ENCODE measurements at regions not wholly inside any gene's neighbourhood (a gene's known extent, or its start where the extent isn't known, plus 50 kb on each side); places are given as distances from the start of the nearest gene placed in this dataset.
A peak's percentile ranks its signal among the peaks of the same experiment; 100 is the strongest.

DNA sequence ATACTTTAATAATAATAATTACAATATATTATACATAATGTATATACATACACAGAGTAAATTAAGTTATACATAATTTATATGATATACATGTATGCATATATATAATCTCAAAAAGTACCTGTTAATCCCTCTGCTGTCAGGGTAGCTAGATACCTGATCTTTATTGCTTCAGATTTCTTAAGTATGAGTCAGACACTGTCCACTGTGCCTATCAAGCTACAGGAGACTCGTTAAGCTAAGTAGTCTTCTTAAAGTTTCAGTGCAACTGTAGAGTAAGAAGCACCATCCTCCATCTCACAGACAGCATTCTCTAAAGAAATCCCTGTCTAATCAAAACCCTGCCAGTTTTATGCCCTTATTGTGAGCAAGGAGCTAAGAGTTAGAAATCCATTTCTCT lies 428.7 kb downstream of the RERGL start:
- H3K79me2 ChIP-seq: no peaks in the 10 kb centered on the region
- no peak overlapping the region for H3K27ac ChIP-seq
- H3K4me2 ChIP-seq (ENCODE audit: low read length): no peak overlapping the region
- H3K4me3 ChIP-seq (ENCODE audit: low read depth, low read length): no peak overlapping the region
- TF ChIP-seq, protein P1, sequence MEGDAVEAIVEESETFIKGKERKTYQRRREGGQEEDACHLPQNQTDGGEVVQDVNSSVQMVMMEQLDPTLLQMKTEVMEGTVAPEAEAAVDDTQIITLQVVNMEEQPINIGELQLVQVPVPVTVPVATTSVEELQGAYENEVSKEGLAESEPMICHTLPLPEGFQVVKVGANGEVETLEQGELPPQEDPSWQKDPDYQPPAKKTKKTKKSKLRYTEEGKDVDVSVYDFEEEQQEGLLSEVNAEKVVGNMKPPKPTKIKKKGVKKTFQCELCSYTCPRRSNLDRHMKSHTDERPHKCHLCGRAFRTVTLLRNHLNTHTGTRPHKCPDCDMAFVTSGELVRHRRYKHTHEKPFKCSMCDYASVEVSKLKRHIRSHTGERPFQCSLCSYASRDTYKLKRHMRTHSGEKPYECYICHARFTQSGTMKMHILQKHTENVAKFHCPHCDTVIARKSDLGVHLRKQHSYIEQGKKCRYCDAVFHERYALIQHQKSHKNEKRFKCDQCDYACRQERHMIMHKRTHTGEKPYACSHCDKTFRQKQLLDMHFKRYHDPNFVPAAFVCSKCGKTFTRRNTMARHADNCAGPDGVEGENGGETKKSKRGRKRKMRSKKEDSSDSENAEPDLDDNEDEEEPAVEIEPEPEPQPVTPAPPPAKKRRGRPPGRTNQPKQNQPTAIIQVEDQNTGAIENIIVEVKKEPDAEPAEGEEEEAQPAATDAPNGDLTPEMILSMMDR (IDR thresholded peaks at IDR 0.05): no peak
- H3K9ac ChIP-seq: no peak overlapping the region
- no peaks in the 10 kb centered on the region for H3K36me3 ChIP-seq (ENCODE audit: control insufficient read depth, insufficient read depth, low read length)
- no peaks in the 10 kb centered on the region for H3K27me3 ChIP-seq (ENCODE audit: control insufficient read depth, insufficient read depth, low read length)
- no peaks in the 10 kb centered on the region for H3K4me1 ChIP-seq
- no peak overlapping the region for H2AFZ ChIP-seq
- no peaks in the 10 kb centered on the region for H3K9me3 ChIP-seq (ENCODE audit: control insufficient read depth, low read length)

- no peaks in the 10 kb centered on the region for H3K79me2 ChIP-seq
- H3K9me3 ChIP-seq (ENCODE audit: control insufficient read depth, low read length): no peaks in the 10 kb centered on the region
- TF ChIP-seq, protein P1 (IDR thresholded peaks at IDR 0.05): no peak
- H3K27ac ChIP-seq: no peak overlapping the region
- no peak overlapping the region for H3K4me2 ChIP-seq (ENCODE audit: low read length)
- no peaks in the 10 kb centered on the region for H3K4me1 ChIP-seq
- no peaks in the 10 kb centered on the region for H3K27me3 ChIP-seq (ENCODE audit: control insufficient read depth, insufficient read depth, low read length)
- H3K36me3 ChIP-seq (ENCODE audit: control insufficient read depth, insufficient read depth, low read length): no peaks in the 10 kb centered on the region
- no peak overlapping the region for H3K9ac ChIP-seq
- no peak overlapping the region for H2AFZ ChIP-seq
- H3K4me3 ChIP-seq (ENCODE audit: low read depth, low read length): no peak overlapping the region
These were observed 437.6 kb downstream of the RERGL start for GRCh38 chr12:17652436-17652835.

GRCh38 chr12:17642340-17642650 lies 447.7 kb downstream of the RERGL start:
- H2AFZ ChIP-seq: no peak overlapping the region
- H3K79me2 ChIP-seq: no peaks in the 10 kb centered on the region
- H3K4me3 ChIP-seq (ENCODE audit: low read depth, low read length): no peak overlapping the region
- TF ChIP-seq, protein P1 (IDR thresholded peaks at IDR 0.05): no peak
- no peaks in the 10 kb centered on the region for H3K4me1 ChIP-seq
- peak overlapping the region; percentile 82 for H3K4me2 ChIP-seq (ENCODE audit: low read length)
- no peaks in the 10 kb centered on the region for H3K36me3 ChIP-seq (ENCODE audit: control insufficient read depth, insufficient read depth, low read length)
- H3K9ac ChIP-seq: no peak overlapping the region
- H3K9me3 ChIP-seq (ENCODE audit: control insufficient read depth, low read length): no peaks in the 10 kb centered on the region
- no peak overlapping the region for H3K27ac ChIP-seq
- H3K27me3 ChIP-seq (ENCODE audit: control insufficient read depth, insufficient read depth, low read length): no peaks in the 10 kb centered on the region

GRCh38 chr12:17640615-17641014 lies 449.4 kb downstream of the RERGL start:
- H3K9ac ChIP-seq: no peak overlapping the region
- H3K9me3 ChIP-seq (ENCODE audit: control insufficient read depth, low read length): no peaks in the 10 kb centered on the region
- H3K4me3 ChIP-seq (ENCODE audit: low read depth, low read length): no peak overlapping the region
- no peak overlapping the region for H3K27ac ChIP-seq
- no peaks in the 10 kb centered on the region for H3K36me3 ChIP-seq (ENCODE audit: control insufficient read depth, insufficient read depth, low read length)
- no peaks in the 10 kb centered on the region for H3K79me2 ChIP-seq
- TF ChIP-seq, protein P1 (IDR thresholded peaks at IDR 0.05): no peak
- H3K27me3 ChIP-seq (ENCODE audit: control insufficient read depth, insufficient read depth, low read length): no peaks in the 10 kb centered on the region
- no peak overlapping the region for H3K4me2 ChIP-seq (ENCODE audit: low read length)
- no peaks in the 10 kb centered on the region for H3K4me1 ChIP-seq
- no peak overlapping the region for H2AFZ ChIP-seq

DNA sequence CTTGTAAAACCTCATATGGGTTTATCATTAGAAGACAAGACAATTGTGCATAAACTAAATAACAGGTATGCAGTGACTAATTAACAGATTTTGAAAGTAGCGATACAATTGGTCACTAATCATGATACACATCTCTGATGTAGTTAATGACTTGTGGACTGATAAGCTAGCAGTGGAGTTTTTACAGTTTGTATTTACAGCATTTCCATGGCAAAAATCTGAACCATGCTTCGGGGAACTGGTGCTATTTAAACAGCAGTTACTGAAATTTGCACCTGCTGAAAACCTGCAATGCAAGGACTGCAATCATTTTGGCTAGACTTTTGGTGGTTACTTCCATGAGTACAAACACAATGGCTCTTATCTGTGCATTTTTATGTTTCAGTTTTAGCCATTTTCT lies 471.2 kb downstream of the RERGL start:
- TF ChIP-seq, protein P1 (IDR thresholded peaks at IDR 0.05): no peak
- H3K27ac ChIP-seq: no peak overlapping the region
- H3K9ac ChIP-seq: no peak overlapping the region
- no peak overlapping the region for H3K4me2 ChIP-seq (ENCODE audit: low read length)
- no peaks in the 10 kb centered on the region for H3K4me1 ChIP-seq
- H2AFZ ChIP-seq: no peak overlapping the region
- H3K79me2 ChIP-seq: no peaks in the 10 kb centered on the region
- no peaks in the 10 kb centered on the region for H3K36me3 ChIP-seq (ENCODE audit: control insufficient read depth, insufficient read depth, low read length)
- no peaks in the 10 kb centered on the region for H3K9me3 ChIP-seq (ENCODE audit: control insufficient read depth, low read length)
- no peaks in the 10 kb centered on the region for H3K27me3 ChIP-seq (ENCODE audit: control insufficient read depth, insufficient read depth, low read length)
- no peak overlapping the region for H3K4me3 ChIP-seq (ENCODE audit: low read depth, low read length)

Measured in parathyroid adenoma (tissue), 2 donors.